IPS-18c (cell line): ENCODE measurements at regions not wholly inside any gene's neighbourhood (a gene's known extent, or its start where the extent isn't known, plus 50 kb on each side); places are given as distances from the start of the nearest gene placed in this dataset.

Source experiments
- H3K4me3 ChIP-seq: 2 replicates; pipeline ENCODE4 v1.7.0; 2013; ENCODE audit warnings: low read depth, mild to moderate bottlenecking, low read length, moderate library complexity; ENCODE audit not compliant: insufficient read depth
- H3K9me3 ChIP-seq: one replicate; pipeline ENCODE4 v1.6.1; 2013; ENCODE audit warnings: mild to moderate bottlenecking, low read length, moderate library complexity; ENCODE audit not compliant: control insufficient read depth, insufficient read depth

DNA sequence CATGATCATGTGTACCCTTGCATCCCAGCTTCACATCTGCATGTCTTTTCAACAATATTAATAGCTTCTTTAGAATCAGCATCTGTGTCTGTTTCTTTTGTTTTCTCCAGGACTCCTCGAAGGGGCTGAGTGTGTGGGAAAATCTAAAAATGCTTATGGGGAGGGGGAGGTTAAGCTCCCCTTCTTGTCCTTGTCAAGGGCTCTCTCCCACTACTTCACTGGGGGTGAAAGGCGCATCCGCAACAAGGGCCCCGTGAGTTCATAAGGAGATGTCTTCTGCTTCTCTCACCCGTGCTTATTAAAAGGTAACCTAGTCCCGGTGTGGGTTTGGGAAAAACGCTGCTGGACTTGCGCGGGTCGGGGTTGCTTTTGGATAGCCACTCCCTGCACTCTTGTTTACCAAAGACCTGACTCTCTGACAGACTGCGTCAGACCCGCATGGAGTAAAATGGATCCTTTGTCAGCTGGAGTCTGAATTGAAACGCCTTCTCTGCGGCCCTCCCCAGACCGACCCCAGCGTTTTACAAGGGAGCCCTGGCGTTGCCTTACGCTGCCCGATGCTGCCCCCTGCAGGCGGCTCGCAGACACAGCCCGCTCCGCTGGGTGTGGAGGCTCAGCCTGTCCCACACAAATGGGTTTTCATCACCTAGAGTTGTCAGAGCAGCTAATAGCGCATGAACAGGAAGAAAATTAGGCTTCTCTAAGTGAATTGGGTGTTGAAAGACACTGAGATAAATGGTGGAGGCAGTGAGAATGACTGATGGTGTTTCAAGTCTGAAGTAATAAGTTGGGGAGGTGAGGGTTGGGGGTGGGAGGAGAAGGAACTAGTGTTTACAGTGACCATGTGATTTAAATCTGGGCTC is 53.8 kb downstream of the IER5 start:
- no peaks in the 10 kb centered on the region for H3K9me3 ChIP-seq
- H3K4me3 ChIP-seq: peak overlapping the region; percentile 5; the same call in 1 of the 2 replicates

DNA sequence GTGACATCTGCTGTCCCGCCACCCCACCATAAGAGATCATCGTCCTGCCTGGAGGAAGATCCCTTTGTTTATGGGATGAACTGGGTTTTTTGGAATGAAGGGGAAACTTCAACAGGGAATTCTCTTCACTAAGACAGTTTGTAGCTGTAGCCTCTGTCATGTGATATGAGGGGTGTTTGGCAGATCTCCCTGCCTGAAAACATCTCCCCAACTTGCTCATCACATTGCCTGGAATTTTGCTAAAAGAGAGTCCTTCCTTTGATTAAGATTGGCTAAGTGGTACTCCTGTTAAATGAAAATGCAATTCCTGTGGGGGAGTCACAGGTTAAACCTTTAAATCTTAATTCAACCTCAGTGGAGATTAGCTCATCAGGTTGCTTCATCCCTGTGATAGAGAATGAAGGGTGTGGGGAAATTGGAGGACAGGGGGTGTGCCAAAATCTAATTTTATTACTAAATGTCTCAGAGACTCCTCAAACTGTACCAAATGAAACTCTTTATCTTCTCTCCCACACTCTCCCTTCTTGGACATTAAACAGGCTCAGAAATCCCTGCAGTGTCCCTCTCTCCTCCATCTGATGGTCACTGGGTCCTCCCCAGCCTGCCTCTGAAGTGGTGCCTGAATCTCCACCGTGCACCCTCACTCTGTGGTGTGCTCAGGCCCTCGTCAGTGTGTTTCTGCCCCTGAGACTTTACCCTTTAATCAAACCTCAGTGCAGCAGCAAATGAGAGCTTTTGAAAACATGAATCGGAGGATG is 54.8 kb downstream of the IER5 start:
- H3K4me3 ChIP-seq: no peak overlapping the region
- H3K9me3 ChIP-seq: no peaks in the 10 kb centered on the region

DNA sequence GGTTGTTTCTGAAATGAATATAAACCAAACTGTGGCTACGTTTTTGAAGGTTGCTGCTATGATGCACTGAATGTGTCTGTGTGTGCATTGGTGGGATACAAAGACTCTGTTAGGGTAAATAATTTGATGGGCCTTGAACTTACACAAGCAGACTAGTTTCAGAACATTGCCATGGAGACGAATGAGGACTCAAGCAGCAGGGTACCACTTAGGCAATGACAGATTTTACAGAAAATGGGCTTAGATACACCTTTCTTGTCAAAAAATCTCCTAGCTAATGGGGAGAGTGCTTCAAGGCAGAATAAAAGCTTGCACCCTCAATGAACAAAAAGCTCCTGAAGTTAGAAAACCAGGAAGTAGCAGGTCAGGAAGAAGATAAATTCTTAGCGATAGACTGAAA is 55.7 kb downstream of the IER5 start:
- no peaks in the 10 kb centered on the region for H3K9me3 ChIP-seq
- no peak overlapping the region for H3K4me3 ChIP-seq

DNA sequence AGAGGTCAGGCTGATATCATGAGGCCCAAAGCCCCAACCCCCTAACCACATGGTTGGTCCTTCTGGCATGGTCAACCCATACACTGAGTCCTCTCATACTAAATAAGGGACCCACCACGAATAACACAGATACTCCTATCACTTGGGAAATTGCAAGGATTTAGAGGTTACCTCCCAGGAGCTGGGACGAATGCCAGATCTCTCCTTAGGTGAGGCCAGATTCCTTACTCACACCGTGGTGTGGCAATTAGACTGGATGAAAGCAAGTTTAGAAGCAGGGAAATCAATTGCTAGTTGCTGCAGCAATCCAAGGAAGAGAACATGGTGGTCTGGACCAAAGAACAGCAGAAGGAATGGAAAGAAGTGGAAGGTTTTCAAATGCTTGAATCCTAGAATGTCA is 60.1 kb downstream of the IER5 start:
- H3K4me3 ChIP-seq: no peak overlapping the region
- H3K9me3 ChIP-seq: no peaks in the 10 kb centered on the region

DNA sequence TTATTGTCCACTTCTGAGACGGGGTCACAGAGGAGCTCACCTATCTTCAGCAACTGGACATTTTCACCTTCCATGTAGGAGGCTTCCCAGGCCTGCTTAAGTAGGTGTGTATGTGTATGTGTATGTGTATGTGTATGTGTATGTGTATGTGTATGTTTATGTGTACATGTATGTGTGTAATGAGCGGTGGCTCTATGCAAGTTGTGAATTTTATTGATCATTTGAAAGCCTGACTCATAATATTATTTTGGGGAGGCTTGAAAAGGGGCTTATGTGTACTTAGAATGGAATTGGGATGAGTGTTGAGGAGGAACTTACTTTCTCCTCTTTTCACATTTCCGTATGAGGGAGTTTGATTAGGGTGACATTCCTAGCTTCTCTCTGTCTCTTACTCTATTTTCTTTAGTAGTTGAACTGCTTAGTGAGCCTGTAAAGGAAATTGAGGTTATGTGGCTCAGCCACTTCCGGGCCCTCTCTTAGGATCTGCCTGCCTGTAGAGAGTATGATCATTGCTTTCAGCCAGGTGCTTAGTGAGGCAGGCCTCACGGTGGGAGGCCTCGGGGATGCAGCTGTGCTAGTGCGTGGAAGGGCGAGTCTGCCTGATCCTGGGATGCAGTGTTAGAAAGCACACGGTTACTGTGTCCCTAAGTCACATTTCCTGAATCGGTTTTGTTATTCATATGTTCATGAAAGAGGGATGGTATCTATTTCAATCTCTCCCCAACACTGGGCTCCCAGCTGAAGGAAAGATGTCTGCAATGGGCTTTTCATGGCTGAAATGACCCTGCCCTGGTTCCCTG is 61.0 kb downstream of the IER5 start:
- H3K9me3 ChIP-seq: no peaks in the 10 kb centered on the region

DNA sequence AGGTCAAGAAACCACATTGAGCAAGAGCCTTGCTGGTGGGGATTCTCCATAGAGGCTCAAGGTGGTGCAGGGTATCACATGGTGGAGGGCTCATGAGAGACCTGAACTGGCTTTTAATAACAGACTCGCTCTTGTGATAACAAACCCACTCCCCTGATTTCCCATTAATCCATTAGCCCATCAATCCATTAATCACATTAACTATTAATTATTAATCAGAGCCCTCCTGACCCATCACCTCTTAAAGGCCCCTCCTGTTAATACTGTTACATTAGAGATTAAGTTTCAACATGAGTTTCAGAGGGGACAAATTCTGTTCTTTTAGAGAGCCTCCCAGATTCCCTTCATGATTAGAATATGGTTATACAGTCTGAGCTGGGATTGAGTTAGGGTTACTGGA is 61.8 kb downstream of the IER5 start:
- Histone ChIP-seq H3K9me3 (no peaks in the 10 kb centered on the region), H3K4me3 (no peak overlapping the region)

More for the DNA sequence above, 61.0 kb downstream of the IER5 start:
- H3K4me3 ChIP-seq: no peak overlapping the region

DNA sequence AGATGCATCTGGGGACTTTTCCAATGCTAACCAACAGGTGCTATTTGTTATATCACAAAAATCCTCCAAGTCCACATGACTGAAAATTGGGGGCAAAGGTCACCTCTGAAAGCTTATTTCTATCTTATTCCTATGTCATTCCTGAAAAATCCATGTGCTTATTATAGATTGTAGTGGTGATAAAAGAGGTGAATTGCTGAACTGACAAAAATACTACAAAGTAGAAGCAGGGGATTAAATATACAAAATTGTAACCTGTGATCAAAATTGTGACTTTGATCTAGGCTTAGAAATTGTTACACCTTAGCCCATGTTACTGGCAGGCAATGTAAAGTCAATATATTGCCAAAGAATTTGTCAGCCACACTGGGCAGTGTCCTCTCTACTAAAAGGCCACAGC is 62.3 kb downstream of the IER5 start:
- no peak overlapping the region for H3K4me3 ChIP-seq
- H3K9me3 ChIP-seq: no peaks in the 10 kb centered on the region

DNA sequence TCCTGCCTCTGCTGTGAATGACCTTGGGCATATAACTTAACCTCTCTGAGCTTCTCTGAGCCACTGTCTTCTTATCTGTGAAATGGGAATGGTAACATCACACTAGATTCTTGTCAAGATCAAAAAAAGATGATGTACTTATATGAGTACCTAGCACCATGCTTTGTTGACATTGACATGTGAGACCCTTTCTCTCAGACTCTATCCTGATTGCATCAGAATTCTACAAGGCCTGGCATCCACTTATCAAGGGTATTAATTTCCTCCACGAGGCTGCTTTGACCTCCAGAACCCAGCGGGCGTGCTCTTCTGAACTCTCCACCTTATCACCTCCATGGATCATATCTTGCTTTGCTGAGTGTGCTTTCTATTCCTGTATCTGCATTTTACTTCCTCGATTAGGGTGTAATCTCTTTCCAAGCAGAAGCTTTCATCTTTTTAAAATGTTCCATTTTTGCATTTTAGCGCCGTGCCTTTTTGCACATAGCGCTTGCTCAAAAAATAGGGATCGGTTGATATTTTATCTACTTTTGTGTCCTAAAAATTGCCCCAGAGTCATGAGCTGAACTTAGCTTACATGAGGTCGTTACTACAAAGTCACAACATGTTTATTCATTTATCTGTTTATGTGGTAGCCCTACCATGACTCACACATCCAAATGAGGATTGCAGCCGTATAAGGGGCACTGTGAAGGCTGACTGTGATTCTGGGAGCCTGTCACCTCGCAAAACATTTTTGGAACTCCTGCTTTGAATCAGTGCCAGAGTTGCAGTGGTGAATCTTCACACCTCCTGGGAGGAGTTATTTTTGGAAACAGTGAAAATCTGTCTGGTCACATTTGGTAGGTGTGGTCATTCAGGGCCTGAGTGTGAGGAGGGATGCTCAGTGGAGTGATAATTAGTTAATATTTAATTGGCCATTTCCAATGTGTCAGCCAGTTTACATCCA is 63.2 kb downstream of the IER5 start:
- Histone ChIP-seq H3K4me3 (no peak overlapping the region), H3K9me3 (no peaks in the 10 kb centered on the region)

DNA sequence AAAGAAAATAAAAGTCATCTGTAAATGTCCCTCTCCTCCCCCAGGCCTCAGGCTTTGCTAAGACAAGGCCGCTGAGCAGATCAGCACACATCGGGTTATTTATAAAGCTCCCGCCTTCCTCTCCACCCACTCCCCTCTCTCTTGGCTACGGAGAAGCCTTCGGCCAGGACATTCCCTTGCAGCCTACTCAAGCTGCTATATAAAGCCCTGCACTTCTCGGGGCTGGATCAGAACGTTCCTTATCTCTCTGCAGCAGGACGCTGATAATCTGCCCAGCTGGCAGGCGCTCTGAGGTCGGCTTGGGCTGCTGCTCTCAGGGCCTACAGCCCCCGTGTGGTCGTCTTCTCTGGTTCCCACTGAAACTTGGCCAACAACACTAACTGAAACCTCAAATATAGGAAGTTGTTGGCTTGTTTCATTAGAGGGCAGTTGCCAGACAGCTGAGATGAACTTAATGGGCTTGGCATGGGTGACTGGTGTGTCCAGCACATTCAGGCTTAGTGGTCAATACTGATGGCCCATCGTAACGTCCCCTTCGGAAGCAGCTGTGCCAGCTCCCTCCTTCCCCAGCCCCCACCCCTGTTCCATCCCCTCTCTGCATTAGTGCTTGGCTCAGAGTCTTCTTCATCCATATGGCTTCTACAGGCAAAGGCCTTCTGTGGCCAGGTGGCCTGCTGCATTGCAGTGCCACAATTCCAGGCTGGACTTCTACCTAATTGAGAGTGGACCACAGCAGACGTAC is 64.6 kb downstream of the IER5 start:
- Histone ChIP-seq H3K9me3 (no peaks in the 10 kb centered on the region), H3K4me3 (no peak overlapping the region)

DNA sequence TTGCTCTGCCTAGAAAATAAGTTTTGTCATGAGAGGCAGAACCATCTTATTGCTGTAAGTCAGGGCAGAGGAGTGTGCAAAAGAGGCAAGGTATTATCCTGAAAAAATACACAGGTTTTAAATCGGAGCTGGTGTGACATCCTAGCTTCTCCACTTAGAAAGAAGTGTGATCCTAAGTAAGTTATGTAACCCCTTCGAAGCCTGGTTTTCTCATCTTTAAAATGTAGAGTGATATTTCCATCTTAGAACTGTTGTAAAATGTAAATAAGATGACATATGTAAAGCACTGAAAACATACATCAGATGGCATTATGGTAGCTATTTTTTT is 65.1 kb downstream of the IER5 start:
- no peaks in the 10 kb centered on the region for H3K9me3 ChIP-seq
- no peak overlapping the region for H3K4me3 ChIP-seq

DNA sequence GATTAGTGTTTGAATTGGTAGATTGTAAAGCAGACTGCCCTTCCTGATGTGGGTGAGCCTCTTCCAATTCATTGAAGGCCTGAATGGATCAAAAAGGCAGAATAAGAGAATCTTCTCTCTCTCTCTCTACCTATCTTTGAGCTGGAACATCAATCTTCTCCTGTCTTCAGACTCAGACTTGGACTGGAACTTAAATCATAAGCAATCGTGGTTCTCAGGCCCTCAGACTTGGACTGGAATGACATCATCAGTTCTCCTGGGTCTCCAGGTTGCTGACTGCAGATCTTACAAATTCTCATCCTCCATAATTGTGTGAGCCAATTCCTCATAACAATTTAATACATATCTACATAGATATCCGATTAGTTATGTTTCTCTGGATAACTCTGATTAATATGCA is 66.8 kb downstream of the IER5 start:
- no peak overlapping the region for H3K4me3 ChIP-seq

DNA sequence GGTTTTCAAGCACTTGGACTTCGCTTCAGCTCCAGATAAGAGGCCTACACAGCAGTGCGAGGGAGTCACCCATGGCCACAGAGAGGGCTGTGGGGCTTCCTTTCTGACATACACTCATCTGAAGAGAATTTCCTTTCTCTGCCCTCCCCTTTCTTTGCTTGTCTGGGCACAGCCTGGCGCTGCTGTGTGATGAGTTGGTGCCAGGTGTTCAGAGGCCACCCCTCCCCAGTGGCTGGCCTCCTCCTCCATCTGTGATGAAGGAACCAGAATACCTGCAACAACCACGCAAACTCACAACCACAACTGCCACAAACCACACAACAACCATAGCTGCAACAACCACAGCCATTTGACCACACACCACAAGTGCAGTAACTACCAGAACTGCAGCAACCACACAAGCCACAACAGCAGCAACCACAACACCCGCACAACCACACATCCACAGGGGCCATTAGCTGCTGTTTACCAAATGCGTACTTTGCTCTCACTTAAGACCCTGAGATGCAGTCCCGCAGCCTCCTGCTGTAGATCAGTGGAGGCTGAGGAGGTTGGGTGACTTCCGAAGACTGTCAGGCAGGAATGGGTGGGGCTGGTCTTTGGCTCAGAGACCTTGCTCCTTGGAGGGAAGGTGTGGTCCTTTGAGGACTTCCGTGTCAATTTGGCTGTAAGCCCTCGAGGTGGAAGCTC is 71.1 kb downstream of the IER5 start:
- H3K4me3 ChIP-seq: no peak overlapping the region
- H3K9me3 ChIP-seq: no peaks in the 10 kb centered on the region

More for the DNA sequence above, 66.8 kb downstream of the IER5 start:
- H3K9me3 ChIP-seq: no peaks in the 10 kb centered on the region

DNA sequence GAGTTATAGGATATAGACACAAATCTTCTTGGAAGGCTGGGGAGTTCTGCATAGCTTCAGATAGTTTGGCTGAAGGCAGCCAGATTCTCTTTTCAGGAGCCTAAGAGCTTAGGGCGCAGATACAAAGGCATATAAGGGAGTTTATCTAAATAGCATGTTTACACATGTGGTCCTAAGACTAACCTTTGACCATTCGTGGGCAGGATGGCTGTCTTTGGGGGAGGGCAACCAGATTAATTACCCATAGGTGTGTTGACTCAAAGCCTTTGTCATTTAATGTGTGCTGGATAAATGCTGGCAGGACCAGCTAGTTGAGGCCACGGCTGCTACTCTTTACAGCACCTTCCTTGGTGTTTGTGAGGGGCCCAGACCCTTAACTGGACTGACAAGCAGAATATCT is 71.8 kb downstream of the IER5 start:
- H3K4me3 ChIP-seq: no peak overlapping the region
- no peaks in the 10 kb centered on the region for H3K9me3 ChIP-seq

DNA sequence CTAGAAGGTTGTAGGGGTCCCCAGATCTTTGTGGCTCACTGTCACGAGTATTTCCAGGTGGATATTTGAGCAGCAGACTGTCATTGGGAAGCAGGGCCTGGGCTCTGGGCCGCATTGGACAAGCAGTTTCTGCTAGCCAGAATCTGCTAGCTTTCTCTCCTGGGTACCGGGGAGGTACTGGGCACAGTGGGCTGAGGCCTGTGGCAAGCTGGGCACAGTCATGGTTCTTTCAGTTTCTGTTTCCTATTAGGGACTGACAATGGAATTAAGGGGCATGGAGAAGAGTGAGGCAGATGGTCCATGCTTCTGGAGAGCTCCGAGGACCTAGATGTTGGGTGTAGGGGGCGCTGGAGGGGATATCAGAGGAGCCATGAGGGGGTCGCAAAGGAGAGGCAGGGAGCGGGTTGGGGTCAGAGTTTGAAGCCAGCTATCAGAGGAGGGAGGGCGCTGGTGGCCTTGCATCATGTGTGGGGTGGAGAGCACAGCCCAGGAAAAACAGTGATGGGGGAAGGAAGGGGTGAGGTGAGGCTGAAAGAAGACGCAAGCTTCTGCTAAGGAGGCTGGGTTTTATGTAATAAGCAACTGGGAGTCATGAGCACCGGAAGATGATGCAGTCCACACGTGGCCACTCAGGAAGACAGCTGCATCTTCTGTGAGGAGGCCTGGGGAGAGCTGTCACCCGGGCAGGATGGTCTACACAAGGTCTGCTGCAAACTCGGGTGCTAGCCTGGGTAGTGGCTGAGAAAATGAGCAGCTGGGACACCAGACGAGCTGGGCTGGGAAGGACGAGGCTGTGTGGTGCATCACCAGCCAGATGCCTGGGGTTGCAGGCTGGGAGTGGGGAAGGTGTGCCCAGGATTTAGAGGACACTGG is 72.7 kb downstream of the IER5 start:
- H3K9me3 ChIP-seq: no peaks in the 10 kb centered on the region
- H3K4me3 ChIP-seq: no peak overlapping the region

DNA sequence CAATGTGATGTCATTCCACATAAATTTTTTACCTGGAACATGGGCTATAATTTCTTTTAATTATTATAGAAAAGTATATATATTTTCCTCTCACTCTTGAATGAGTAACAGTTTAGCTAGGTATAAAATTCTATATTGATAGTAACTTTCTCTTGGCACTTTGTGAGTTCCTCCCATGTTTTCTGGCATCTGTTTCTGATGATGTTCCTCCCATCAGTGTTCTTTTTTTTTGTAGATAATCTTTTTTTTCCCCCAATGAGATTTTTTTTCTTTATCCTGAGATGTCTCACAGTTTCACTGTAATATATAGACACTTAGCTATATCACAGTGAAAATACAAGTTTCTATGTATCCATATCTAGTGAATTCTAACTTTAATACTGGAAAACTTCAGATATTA is 75.2 kb downstream of the IER5 start:
- H3K4me3 ChIP-seq: no peak overlapping the region
- H3K9me3 ChIP-seq: no peaks in the 10 kb centered on the region
